Skeletal muscle tissue (tissue), 3 donors: ENCODE measurements at regions not wholly inside any gene's neighbourhood (a gene's known extent, or its start where the extent isn't known, plus 50 kb on each side); places are given as distances from the start of the nearest gene placed in this dataset.
"Not testable (repeated sequence)": the region's sequence is repeated elsewhere in the genome, so short reads cannot be mapped to it uniquely, and the experiment has no call there.

ENCODE experiments used
- H3K27ac ChIP-seq: one replicate; pipeline ENCODE4 v1.7.0; 2013; ENCODE audit warnings: mild to moderate bottlenecking, low read depth, low read length, inconsistent platforms
- H3K27me3 ChIP-seq, 3 donors: one replicate each; pipeline ENCODE4 v1.7.0; 2013; ENCODE audit warnings: low read length in 3 of 3; ENCODE audit not compliant: control insufficient read depth in 3 of 3, insufficient read depth in 3 of 3
- H3K36me3 ChIP-seq, 3 donors: one replicate each; pipeline ENCODE4 v1.7.0; 2013; ENCODE audit warnings: low read length in 3 of 3; ENCODE audit not compliant: control insufficient read depth in 3 of 3, insufficient read depth in 3 of 3
- H3K4me1 ChIP-seq, 3 donors: one replicate each; pipeline ENCODE4 v1.7.0; 2013; ENCODE audit warnings: low read length in 3 of 3, mild to moderate bottlenecking in 3 of 3; ENCODE audit not compliant: control insufficient read depth in 3 of 3, insufficient read depth in 3 of 3
- H3K4me3 ChIP-seq, 3 donors: one replicate each; pipeline ENCODE4 v1.7.0; 2013; ENCODE audit warnings: low read length in 3 of 3
- H3K9ac ChIP-seq, 3 donors: one replicate each; pipeline ENCODE4 v1.7.0; 2013; ENCODE audit warnings: low read length in 3 of 3, mild to moderate bottlenecking in 3 of 3, moderate library complexity in 2 of 3, low read depth in 1 of 3
- H3K9me3 ChIP-seq, 3 donors: one replicate each; pipeline ENCODE4 v1.7.0; 2013; ENCODE audit warnings: low read length in 3 of 3; ENCODE audit not compliant: control insufficient read depth in 3 of 3
- donor health status: Osteomylitis.

GRCh38 chr10:91097313-91097712 is 123.2 kb upstream of the PCGF5 start:
- H3K27ac ChIP-seq = no peak overlapping the region
- no peak overlapping the region for H3K4me3 ChIP-seq
- no peaks in the 10 kb centered on the region for H3K4me1 ChIP-seq
- H3K9me3 ChIP-seq = no peaks in the 10 kb centered on the region
- H3K9ac ChIP-seq = no peak overlapping the region
- no peaks in the 10 kb centered on the region for H3K36me3 ChIP-seq
- H3K27me3 ChIP-seq = no peaks in the 10 kb centered on the region

- not testable (repeated sequence) for H3K9ac ChIP-seq, H3K4me1 ChIP-seq, H3K4me3 ChIP-seq, H3K27me3 ChIP-seq, H3K36me3 ChIP-seq, H3K9me3 ChIP-seq, H3K27ac ChIP-seq
Measured at GRCh38 chr10:91098021-91098420, 122.4 kb upstream of the PCGF5 start.

GRCh38 chr10:91103384-91104192 is 116.9 kb upstream of the PCGF5 start:
- H3K4me1 ChIP-seq = peaks cover 0 to 3% (median 0%) of the 10 kb centered on the region in 3 donors
- no peaks in the 10 kb centered on the region for H3K36me3 ChIP-seq
- no peak overlapping the region for H3K4me3 ChIP-seq
- H3K27ac ChIP-seq = no peak overlapping the region
- no peak overlapping the region for H3K9ac ChIP-seq
- H3K9me3 ChIP-seq = no peaks in the 10 kb centered on the region
- H3K27me3 ChIP-seq = no peaks in the 10 kb centered on the region

- no peak overlapping the region for H3K9ac ChIP-seq
- H3K27ac ChIP-seq = no peak overlapping the region
- H3K9me3 ChIP-seq = no peaks in the 10 kb centered on the region
- no peaks in the 10 kb centered on the region for H3K27me3 ChIP-seq
- H3K4me3 ChIP-seq = no peak overlapping the region
- H3K4me1 ChIP-seq = peaks cover 0 to 3% (median 0%) of the 10 kb centered on the region in 3 donors
- no peaks in the 10 kb centered on the region for H3K36me3 ChIP-seq
Measured at GRCh38 chr10:91104193-91105041, 116.0 kb upstream of the PCGF5 start.

- no peaks in the 10 kb centered on the region for H3K9me3 ChIP-seq
- no peaks in the 10 kb centered on the region for H3K27me3 ChIP-seq
- H3K4me1 ChIP-seq = peaks cover 0 to 3% (median 0%) of the 10 kb centered on the region in 3 donors
- no peaks in the 10 kb centered on the region for H3K36me3 ChIP-seq
- H3K4me3 ChIP-seq = no peak overlapping the region
- H3K9ac ChIP-seq = no peak overlapping the region
- H3K27ac ChIP-seq = no peak overlapping the region
Measured at GRCh38 chr10:91105269-91105668, 115.2 kb upstream of the PCGF5 start.

- Histone ChIP-seq H3K27me3 (no peaks in the 10 kb centered on the region), H3K4me3 (no peak overlapping the region)
Measured at GRCh38 chr10:91108820-91109219, 111.6 kb upstream of the PCGF5 start.

GRCh38 chr10:91111060-91111459 is 109.4 kb upstream of the PCGF5 start:
- Histone ChIP-seq H3K4me3 (no peak overlapping the region), H3K4me1 (peaks cover 0 to 4% (median 0%) of the 10 kb centered on the region in 3 donors), H3K27me3 (no peaks in the 10 kb centered on the region), H3K9ac (no peak overlapping the region), H3K36me3 (no peaks in the 10 kb centered on the region), H3K27ac (no peak overlapping the region), H3K9me3 (no peaks in the 10 kb centered on the region)

More at GRCh38 chr10:91108820-91109219, 111.6 kb upstream of the PCGF5 start:
- Histone ChIP-seq H3K4me1 (peaks cover 0 to 4% (median 0%) of the 10 kb centered on the region in 3 donors), H3K9me3 (no peaks in the 10 kb centered on the region), H3K27ac (no peak overlapping the region), H3K9ac (no peak overlapping the region), H3K36me3 (no peaks in the 10 kb centered on the region)

- Histone ChIP-seq H3K36me3 (no peaks in the 10 kb centered on the region), H3K27ac (no peak overlapping the region), H3K9me3 (no peaks in the 10 kb centered on the region), H3K4me1 (peaks cover 0 to 2% (median 0%) of the 10 kb centered on the region in 3 donors), H3K9ac (no peak overlapping the region), H3K27me3 (no peaks in the 10 kb centered on the region), H3K4me3 (no peak overlapping the region)
Measured at GRCh38 chr10:91115618-91116390, 104.7 kb upstream of the PCGF5 start.

- Histone ChIP-seq H3K27me3 (no peaks in the 10 kb centered on the region), H3K9ac (no peak overlapping the region)
Measured at GRCh38 chr10:91117505-91117904, 103.0 kb upstream of the PCGF5 start.

More at GRCh38 chr10:91117505-91117904, 103.0 kb upstream of the PCGF5 start:
- H3K9me3 ChIP-seq = no peaks in the 10 kb centered on the region
- no peaks in the 10 kb centered on the region for H3K36me3 ChIP-seq
- H3K4me1 ChIP-seq = no peaks in the 10 kb centered on the region
- H3K4me3 ChIP-seq = no peak overlapping the region
- no peak overlapping the region for H3K27ac ChIP-seq
